CD4-positive, alpha-beta T cell treated with Interleukin-4 for 4 hours (primary cell): ENCODE measurements at regions not wholly inside any gene's neighbourhood (a gene's known extent, or its start where the extent isn't known, plus 50 kb on each side); places are given as distances from the start of the nearest gene placed in this dataset.
"Not testable (repeated sequence)": the region's sequence is repeated elsewhere in the genome, so short reads cannot be mapped to it uniquely, and the experiment has no call there.

Source experiments
- DNase-seq: peaks from one replicate; pipeline ENCODE4 v3.0.0-alpha.2; 2020

DNA sequence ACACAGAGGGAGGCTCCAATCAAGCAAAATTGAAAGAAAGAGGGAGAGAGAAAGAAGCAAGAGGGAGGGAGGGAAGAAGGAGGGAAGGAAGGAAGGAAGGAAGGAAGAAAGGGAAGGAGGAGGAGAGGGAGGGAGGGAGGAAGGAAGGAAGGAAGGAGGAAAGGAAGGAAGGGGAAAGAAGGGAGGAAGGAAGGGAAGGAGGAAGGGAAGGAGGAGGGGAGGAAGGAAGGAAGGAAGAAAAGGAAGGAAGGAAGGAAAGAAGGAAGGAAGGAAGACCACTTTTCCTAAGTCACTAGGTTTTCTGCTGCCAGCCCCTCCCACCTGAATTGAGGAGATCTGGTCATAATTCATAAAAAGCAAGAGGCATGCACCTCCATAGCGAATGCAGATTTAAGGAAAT lies 287.0 kb downstream of the SP3 start:
- no peak for DNase-seq

DNA sequence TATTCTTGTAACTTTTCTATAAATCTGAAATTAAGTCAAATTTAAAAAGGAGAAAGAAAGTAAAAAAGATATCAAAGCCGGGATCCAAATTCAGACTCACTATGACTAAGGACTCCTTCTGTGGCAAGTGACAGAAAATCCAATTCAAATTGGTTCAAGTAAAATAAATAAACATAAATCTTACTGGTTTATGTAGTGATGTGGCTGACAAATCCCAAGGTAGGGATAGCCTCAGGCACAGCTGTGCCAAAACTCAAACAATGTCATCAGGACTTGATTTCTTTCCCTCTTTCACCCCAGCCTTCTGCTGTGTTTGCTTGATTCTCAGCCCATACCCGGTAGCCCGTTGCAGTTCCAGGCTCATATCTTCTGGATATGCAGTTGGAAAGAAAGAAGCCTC lies 284.6 kb downstream of the SP3 start:
- DNase-seq = no peak

DNA sequence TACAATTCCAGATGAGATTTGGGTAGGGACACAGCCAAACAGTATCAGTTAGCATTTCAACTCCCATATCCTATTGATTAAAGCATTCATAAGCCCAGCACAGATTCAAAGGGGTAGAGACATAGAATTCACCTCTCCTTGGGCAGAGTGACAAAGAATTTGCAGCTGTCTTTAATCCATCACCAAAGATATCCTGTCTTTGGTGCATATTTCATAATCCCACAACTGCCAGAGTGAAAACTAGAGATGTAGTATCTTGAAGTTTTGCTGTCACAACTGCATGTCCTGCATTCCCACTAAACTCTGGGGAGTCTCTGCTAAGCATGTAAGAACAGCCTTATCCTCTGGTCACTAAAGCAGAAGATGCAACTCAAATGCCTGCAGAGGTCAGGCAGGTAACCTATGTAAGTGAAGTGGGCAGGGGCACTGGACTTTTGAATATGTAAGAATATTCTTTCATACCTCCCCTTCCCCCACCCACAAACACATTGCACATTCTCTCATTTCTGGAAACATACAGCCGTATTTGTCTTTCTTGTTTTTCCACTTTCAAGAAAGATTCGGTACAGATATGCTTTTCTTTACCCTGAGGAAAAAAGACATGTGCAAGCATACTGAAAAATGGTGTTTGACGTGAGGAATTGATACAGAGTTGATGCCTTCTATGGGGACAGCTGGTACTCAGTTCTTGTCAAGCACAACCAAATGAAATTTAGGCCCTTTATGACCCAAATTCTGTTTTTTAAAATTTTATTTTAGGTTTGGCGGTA lies 283.1 kb downstream of the SP3 start:
- DNase-seq = no peak

DNA sequence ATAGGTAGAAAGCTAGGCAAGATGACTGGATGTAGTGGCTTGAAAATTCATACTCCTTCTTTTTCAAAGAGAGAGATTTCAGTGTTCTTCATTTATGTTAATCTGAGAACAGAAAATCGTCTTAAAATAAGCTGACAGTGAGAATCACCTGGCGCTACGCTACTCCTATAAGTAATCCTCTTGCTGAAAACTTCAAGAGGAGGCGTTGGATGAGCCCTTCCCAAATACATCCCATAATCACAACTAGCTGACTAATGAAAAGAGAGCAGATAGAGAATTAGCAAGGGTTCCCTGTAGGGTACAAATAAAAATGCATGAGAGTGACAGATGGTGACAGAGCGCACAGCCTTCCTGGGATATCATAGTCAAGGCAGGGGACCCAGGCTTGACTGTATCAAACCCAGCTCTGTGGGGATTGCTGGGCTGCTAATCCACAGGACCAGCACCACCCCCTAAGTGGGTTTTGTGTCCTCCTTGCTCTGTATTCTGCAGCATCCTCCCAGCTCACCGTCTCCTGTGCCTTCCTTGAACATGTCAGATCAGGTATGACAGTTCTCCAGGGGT lies 280.2 kb downstream of the SP3 start:
- DNase-seq = no peak

DNA sequence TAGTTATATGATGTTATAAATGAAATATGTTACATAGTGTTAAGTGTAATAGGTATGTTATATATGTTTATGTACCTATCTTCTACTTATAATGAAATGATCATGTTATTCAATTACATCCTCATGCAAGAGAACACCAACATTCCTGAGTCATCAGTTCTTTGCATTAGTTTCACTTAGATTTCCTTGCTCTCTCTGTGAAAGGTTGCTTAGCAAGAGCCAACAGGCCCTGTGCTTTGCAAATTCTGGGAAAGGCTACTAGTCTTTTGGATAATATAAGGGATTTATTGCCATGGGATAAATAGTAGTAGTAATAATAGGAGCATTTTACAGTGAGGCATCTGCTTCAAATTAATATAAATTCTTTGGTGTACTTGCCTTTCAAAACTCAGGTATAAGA lies 274.8 kb downstream of the SP3 start:
- DNase-seq = no peak

DNA sequence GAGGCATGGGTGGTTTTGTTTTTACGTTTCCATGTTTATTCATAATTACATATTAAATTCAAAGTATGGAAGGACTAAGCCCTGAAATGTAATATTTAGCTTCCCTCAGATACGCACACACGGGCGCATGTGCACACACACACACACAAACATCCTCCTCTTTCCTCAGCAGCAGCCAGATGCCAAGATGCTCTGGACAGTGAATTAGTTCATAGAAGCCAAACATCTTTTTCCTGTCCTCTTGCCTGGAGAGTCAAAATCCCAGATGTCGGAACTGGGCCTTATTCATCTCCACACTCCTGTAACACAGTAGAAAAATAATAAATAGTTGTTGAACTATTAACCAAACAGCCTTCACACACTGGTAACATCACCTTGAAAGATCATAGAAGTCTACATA lies 273.1 kb downstream of the SP3 start:
- DNase-seq = no peak

DNA sequence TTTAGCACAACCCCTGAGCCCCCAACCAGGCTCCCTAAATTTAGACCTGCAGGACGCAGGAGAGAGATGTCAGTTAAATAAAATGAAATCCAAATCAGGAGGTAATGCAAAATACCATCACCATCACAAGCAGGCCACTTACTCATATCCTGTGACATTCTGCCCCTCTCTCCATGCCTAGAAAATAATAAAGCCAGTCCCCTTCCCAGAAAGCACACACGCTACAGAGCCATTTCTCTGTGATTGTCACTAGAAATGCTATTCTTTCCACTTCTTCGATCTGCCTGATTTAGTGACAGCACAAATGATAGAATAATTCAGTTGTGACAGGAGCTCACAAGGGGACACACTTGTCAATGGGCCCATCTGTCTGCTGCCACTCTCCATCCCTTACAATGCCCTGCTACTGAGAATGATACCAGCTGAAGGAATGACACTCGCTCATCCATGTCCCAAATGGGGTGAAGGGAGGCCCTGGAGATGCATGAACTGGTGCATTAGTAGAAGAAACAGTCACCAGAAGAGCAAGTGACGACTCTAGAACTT lies 272.1 kb downstream of the SP3 start:
- no peak for DNase-seq

DNA sequence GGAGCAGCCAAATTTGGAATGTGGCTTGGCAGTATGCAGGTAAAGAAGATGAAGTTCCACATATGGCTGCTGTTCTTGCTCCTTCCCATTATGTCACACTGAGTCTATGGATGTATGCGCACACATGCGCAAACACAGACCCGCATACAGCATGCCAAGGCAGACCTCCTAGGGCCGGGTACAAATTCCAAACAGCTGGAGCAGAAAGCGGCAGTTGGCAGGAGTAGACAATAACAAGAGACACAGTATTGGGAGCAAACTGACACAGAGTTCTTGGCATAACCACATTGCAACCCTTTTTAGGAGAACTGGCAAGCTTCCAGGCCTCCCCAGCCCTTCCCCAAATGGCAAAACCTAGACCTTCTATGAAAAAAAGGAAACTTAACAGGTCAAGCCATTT lies 268.9 kb downstream of the SP3 start:
- DNase-seq = no peak

DNA sequence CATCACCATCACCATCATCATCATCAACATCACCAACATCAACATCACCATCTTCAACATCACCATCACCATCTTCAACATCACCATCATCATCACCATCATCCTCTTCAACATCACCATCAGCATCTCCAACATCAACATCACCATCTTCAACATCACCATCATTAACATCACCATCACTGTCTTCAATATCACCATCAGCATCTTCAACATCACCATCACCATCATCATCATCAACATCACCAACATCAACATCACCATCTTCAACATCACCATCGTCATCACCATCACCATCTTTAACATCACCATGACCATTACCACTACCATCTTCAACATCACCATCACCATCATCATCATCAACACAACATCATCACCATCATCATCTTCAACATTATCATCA lies 267.2 kb downstream of the SP3 start:
- DNase-seq = no peak

DNA sequence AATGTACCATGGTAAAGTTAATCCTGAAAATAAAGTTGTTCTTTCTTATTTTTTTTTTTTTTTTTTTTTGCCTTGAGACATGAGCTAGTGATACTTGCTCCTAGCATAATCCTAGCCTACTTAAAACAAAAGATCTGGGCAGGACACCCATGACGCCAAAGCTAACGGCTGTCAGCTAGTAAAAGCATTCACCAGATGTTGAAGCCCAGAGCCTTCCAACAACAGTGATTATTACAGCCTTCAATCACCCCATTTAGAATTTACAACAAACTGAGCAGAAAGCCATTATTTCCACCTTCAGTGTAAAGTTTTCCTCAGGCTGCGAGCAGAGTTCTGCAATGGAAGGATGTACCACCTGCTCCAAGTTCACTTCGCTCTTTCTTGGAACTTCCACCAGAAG lies 259.5 kb downstream of the SP3 start:
- DNase-seq = no peak

DNA sequence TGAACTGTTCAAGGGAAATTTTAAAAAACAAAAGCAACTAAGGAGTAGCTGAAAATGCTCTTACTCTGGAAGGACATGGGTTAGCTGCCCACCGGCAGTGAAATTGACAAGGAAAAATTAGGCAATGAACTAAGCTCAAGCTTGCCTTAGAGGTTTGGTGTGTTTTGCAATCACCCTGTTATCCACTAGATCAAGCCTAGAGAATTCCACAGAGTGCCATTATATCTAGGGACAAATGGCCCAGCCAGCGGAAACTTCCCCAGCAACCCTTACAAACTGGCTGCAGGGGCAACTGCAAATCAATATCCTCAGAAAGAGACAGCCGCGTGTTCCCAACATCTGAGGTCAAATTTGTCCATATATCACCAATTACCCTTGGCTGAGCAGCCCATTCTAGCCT lies 258.2 kb downstream of the SP3 start:
- DNase-seq = no peak

DNA sequence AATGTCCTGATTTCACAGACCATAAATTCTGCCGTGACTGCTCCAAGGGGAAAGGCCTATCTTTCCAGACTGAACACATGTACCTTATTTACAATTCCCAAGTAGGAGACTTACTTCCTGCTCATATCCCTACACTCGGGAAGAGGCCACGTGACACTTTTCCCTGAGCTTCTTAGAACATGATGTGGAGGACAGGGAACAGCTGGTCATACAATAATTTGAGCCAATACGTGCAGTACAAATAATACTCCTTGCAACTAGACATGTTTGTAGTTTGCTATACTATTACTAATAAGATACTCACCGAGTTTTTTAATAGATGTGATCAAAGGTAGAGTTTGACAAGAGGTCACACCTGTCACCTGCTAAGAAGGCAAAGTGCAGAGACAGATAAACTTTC lies 256.4 kb downstream of the SP3 start:
- no peak for DNase-seq

DNA sequence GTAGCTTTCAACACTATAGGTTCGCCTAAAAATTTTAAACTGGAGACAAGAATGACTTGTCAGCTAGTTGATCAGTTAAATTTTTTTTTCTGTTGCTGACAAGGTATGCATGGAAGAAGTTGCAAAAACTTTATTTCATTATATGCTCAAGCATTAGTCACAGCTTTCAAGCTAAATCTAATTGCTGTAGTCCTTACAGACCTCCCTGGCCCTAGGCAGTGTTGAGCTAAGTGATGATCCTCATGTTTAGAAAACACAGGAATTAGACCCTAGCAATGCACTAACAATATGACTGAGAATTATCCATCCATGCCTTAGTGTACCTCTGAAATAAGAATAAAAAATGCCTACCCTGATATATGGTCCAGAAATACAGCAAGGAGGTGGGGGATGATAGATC lies 253.4 kb downstream of the SP3 start:
- no peak for DNase-seq

DNA sequence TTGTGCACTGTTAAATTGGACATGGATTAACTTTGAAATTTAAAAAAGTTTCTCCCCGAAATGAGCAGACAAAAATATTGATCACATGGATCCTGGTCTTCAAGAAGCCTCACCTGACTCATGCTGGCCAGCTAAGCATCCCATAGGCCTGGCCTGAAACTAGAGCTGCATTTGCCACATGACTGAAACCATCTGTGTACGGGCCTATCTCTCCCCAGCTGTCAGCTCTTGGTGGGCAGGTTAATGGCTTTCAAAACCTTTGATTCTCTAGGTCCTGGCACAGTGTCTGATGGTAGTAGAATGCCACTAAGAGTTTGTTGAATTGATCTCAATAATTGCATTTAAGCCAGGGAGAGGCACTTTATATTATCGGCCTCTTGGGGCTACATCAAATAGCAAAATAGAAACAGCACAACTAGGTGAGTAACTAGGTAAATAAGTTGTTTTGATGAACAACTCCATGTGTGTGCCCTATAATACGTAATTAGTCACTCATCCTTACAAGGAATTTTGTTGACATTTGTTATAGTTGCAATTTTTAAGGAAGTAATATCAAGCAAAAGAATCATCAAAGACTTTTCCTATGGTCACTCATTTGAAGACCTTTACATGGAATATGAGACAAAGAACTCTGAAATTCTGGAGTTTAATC lies 251.1 kb downstream of the SP3 start:
- no peak for DNase-seq

DNA sequence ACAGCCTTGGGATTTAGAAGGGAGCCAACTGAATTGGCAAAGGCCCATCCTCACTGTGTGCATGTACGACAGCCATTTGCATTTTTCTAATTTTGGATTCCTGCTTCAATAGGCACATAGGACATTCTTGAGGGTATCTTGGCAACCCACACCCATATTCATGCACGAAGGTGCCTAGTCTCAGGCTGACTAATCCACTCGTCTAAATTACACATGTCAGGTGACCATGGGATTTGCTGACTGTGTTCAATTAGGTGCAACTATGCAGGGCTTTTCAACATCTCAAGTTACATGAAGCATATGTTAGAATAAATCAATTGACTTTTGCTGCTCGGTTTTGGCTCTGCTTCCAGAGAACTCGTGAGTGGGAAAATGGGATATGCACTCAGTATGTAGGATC lies 249.7 kb downstream of the SP3 start:
- DNase-seq = no peak

DNA sequence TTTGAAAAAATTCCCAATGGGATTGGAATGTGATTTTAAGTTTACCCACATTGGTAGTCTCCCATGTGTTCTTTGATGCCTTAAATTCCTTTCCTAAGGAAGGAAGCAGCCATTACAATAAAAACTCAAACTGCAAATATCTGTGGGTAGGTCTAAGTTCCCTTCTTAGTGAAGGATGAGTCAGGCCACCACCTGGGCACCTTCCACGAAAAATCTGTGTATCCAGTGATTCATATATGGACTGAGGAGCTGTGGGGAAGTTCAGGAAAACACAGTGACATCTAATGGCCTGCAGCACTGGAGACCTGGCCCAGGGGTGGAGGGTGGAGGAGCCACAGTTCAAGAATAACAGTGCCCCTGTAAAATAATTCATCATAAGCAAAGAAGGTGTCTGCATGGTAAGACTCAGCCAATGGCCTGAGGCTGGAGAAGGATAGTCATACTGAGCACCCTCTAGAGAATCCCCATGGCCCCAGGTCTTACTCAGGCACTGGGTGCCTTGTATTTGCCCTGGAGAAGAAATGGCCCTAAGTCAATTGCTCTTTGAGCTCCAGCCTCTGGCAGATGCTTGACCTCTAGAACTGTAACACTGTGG lies 248.6 kb downstream of the SP3 start:
- DNase-seq = no peak

DNA sequence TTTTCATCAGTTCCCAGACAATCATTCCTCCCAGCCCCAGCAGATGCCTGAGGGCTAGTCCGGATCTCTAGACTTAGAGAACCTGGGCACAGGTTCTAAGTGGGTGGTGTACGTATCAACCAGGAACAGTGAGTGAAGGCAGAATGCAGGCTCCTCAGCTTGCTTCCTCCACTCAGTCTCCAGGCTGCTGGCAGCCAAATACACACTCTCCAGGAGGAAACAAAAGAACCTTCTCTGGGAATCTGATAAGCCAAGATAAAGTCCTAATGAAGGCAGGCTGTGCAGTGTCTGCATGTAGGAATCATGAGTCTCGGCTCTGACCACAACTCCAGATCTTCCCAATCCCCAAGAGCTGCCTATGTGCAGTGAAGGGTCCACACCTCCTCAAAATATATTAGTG lies 245.7 kb downstream of the SP3 start:
- no peak for DNase-seq

DNA sequence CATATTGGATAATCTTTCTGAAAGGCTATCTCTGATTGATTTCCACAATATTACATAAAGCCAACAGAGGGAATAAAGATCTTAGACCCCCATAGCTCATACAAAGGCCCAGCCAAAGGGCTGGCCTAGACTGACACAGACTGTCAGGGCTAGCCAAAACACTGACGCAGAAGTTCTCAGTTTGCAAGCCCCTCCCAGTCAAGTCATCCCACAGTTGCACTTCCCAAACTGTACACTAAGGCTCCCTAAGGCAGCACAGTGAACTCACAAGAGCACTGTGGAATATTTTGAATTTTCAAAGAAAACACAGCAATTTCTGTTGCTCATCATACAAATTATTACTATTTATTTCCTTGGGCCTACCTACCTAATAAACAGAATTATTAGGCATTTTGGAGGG lies 244.9 kb downstream of the SP3 start:
- DNase-seq = no peak

DNA sequence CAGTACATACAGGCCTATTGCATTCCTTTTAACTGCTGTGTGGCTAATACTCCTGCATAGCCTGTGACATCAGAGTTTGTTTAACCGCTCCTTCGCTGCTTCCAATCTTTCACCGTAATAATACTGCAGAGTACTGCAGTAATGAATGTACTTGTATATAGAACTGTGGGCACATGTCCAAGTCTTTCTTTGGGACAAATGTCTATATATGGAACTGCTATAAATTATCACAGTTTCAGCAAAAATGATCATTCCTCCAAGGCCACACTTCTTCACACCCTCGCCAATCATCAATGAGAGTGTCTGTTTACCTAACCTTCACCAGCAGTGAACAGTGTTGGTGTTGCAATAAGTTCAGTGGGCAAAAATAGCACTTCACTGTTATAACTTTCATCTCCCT lies 230.4 kb downstream of the SP3 start:
- no peak for DNase-seq

DNA sequence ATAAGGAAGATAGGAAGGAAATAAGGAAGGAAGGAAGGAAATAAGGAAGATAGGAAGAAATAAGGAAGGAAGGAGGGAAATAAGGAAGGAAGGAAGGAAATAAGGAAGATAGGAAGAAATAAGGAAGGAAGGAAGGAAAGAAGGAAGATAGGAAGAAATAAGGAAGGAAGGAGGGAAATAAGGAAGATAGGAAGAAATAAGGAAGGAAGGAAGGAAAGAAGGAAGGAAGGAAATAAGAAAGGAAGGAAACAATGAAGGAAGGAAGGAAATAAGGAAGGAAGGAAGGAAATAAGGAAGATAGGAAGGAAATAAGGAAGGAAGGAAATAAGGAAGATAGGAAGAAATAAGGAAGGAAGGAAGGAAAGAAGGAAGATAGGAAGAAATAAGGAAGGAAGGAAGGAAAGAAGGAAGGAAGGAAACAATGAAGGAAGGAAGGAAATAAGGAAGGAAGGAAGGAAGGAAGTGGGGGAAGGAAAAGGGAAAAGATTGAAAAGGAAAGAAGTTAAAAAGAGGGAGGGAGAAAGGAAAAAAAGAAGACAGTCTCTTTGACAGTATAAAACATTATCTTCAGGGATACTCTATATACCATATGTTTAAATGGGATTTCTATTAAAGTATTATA lies 227.1 kb downstream of the SP3 start:
- DNase-seq = not testable (repeated sequence)

DNA sequence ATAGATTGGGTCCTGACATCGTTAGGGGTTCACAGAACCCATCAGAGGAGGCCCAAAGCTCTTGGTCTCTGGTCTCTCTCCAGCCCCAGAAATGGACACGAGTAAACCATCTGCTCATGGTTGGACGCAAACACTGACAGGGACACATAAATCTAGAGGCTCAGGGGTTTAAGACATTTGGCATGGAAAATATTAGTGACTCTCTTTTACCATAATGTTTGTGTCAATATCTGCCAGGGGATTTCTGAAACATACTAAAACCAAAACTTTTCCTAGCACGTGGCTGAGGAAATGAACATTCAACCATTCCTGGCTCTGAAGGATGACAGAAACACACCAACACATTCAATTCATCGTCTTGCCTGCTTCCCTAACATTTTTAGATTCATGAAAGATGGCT lies 226.2 kb downstream of the SP3 start:
- DNase-seq = no peak

DNA sequence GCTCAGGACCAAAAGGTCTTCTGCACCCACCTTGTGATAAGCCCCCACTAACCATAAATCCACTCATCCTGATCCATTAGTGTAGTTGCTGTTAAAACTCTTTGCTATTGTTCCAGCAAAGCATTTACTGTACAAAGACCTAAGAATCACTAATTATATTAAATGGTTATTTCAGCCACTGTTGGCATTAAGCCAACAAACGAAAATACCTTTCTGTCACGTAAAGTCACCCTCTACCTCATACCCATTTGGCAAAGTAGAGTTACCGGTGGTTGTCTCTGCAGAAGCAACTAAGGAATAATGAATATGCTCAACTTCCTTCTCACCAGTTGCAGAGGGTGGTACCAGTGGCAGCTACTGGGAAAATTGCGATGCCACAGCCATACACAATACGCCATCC lies 224.5 kb downstream of the SP3 start:
- DNase-seq = no peak

DNA sequence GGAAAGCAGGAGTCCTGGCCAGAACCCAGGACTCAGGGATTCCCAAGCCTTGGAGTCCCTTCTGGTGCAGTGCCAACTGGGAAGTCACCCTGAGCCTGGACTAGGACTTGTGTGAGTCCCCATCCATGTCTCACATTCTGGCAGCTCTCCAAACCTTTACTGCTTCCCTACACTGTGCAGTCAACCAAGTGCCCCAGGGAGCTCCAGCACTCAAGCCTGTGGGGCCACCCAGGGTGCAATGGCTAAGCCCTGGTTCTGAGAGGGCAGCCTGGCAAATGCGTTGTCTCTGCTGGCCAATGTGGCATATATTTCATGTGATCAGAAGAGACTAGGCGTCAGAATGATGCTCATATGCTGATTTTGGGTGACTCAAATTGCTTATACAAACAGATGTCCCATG lies 223.4 kb downstream of the SP3 start:
- DNase-seq = no peak

DNA sequence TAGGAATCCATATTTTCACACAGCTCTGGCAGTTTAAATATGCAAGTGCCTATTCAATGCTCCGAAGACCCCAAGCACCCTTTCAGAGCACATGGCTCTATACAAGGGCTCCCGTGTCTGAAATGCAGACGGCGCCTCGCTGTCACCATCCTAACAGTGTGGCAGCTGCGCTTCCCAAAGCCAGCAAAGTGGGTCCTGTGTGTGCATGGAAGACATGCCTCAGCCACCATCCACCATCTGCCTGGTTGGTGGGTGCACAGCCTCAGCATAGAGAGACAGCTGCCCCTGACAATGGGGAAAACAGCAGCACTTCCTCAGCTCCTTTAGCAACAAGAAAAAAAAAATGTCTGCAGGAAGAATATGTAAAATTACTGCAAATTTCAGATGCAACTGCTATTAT lies 218.1 kb downstream of the SP3 start:
- no peak for DNase-seq
